ENCODE measurements at regions not wholly inside any gene's neighbourhood (a gene's known extent, or its start where the extent isn't known, plus 50 kb on each side); places are given as distances from the start of the nearest gene placed in this dataset.

DNA sequence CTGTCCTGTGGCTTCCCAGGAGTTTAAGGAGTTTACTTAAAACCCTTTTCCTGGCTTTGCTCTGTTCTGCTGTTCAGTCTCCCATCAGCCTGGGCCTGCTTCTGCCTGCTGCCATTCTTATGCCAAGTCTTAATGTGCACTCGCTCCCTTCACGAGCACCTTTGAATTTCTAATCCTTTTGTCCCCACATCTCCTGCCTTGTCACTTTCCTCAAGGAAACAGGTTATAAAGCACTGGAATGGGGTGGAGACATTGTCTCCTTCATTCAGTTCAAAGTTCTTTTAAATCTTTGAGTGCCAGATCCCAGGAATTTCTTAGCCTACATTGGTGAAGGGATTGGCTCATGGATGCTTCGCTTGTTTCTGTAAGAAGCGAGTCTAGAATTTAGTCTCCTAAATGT is 87.2 kb upstream of the LIFR start:
- H3K4me3 ChIP-seq (ENCODE audit: extremely low read depth in 1 of 4, insufficient read depth in 2 of 4, low read depth in 3 of 4, low read length in 4 of 4): no peak overlapping the region
- H3K23ac ChIP-seq (ENCODE audit: insufficient read length): no peak overlapping the region
- ChIA-PET CTCF (ENCODE audit: partially characterized antibody) (no interaction called here), POLR2A (ENCODE audit: partially characterized antibody) (no interaction called here)
- no peak for FAIRE-seq
- H3K79me2 ChIP-seq (ENCODE audit: control insufficient read depth in 1 of 2, insufficient read depth in 2 of 2, low read length in 2 of 2): no peaks in the 10 kb centered on the region
- H2BK5ac ChIP-seq (ENCODE audit: low read depth, low read length): no peak overlapping the region
- H3K27ac ChIP-seq (ENCODE audit: low read depth, low read length): no peak overlapping the region
- no peak overlapping the region for H3K4ac ChIP-seq (replicated peaks; ENCODE audit: insufficient read length, low read depth, low read length)
- H3K18ac ChIP-seq (ENCODE audit: extremely low read depth, low read length): no peak overlapping the region
- no peak overlapping the region for H3K14ac ChIP-seq (ENCODE audit: insufficient read length)
- no peak for DNase-seq (ENCODE audit: low read depth in 1 of 2, low spot score in 2 of 2)
- no peak overlapping the region for H2BK12ac ChIP-seq (ENCODE audit: low read depth, low read length)
- no peak overlapping the region for H3K9ac ChIP-seq (replicated peaks in 1 of 4; ENCODE audit: extremely low read depth in 1 of 4, low read depth in 3 of 4, low read length in 3 of 4)
- H3K4me2 ChIP-seq (ENCODE audit: insufficient read depth in 1 of 2, low read depth in 2 of 2, low read length in 2 of 2): no peak overlapping the region
- H3K9me3 ChIP-seq (ENCODE audit: insufficient read depth in 2 of 2, low read depth in 1 of 2, low read length in 1 of 2): no peaks in the 10 kb centered on the region
- H3K79me1 ChIP-seq (ENCODE audit: low read depth, low read length): no peaks in the 10 kb centered on the region
- no peaks in the 10 kb centered on the region for H4K20me1 ChIP-seq (replicated peaks in 1 of 2; ENCODE audit: control insufficient read depth in 1 of 2, insufficient read depth in 2 of 2, low read length in 2 of 2)
- H2AK5ac ChIP-seq (ENCODE audit: low read depth, low read length): no peak overlapping the region
- no peak overlapping the region for H4K8ac ChIP-seq (ENCODE audit: extremely low read depth, insufficient read depth, low read length)
- WGBS, 2 experiments (ENCODE audit: extremely low coverage in 1 of 2, insufficient coverage in 1 of 2, insufficient read length in 1 of 2, insufficient replicate concordance in 2 of 2, low coverage in 1 of 2, low lambda C conversion rate in 2 of 2, missing lambda C conversion rate in 1 of 2): 87% methylated on average over 4 of the region's 4 CpGs; no CpG with 5 or more reads in 1 of the 2 experiments
- H3K36me3 ChIP-seq (ENCODE audit: control insufficient read depth in 2 of 4, insufficient read depth in 4 of 4, low read length in 3 of 4): no peaks in the 10 kb centered on the region
- H2BK20ac ChIP-seq (ENCODE audit: low read length): no peak overlapping the region
- no peak overlapping the region for H3K56ac ChIP-seq (replicated peaks; ENCODE audit: insufficient read length, low read depth, low read length)
- no peaks in the 10 kb centered on the region for H3K4me1 ChIP-seq (replicated peaks in 1 of 4; ENCODE audit: control insufficient read depth in 3 of 4, insufficient read depth in 4 of 4, low read length in 3 of 4)
- H4K91ac ChIP-seq (replicated peaks; ENCODE audit: insufficient read length, low read length): no peak overlapping the region
- no peak overlapping the region for H4K5ac ChIP-seq (ENCODE audit: insufficient read length, low read depth, low read length)
- H2BK15ac ChIP-seq (ENCODE audit: low read length): no peak overlapping the region
- no peak overlapping the region for H2AFZ ChIP-seq (ENCODE audit: low read length)
- H2BK120ac ChIP-seq (replicated peaks; ENCODE audit: low read depth, low read length): no peak overlapping the region
- no peaks in the 10 kb centered on the region for H3K27me3 ChIP-seq (replicated peaks in 1 of 4; ENCODE audit: control insufficient read depth in 3 of 4, extremely low read depth in 1 of 4, insufficient read depth in 3 of 4, low read length in 3 of 4)
- H3K23me2 ChIP-seq (ENCODE audit: low read depth, low read length): no peaks in the 10 kb centered on the region
- TF ChIP-seq MAX (IDR thresholded peaks at IDR 0.05) (no peak), FOSL1 (IDR thresholded peaks at IDR 0.05; ENCODE audit: insufficient read depth, low read depth, low read length) (no peak), TEAD4 (IDR thresholded peaks at IDR 0.05; ENCODE audit: low read depth, low read length) (no peak), RBBP5 (IDR thresholded peaks at IDR 0.05; ENCODE audit: borderline replicate concordance, low read depth, low read length) (no peak), NRF1 (IDR thresholded peaks at IDR 0.05; ENCODE audit: low read depth, low read length) (no peak), SIX5 (IDR thresholded peaks at IDR 0.05; ENCODE audit: low read depth, low read length) (no peak), KDM1A (IDR thresholded peaks at IDR 0.05; ENCODE audit: borderline replicate concordance, low read length) (no peak), CBX8 (IDR thresholded peaks at IDR 0.05; ENCODE audit: borderline replicate concordance, low read depth, low read length) (no peak), CTCF (IDR thresholded peaks at IDR 0.05; ENCODE audit: control extremely low read depth in 1 of 3, insufficient read depth in 1 of 3, low read depth in 1 of 3, low read length in 3 of 3) (no peak), KDM5A (IDR thresholded peaks at IDR 0.05; ENCODE audit: low read length) (no peak), SAP30 (IDR thresholded peaks at IDR 0.05; ENCODE audit: insufficient read depth, insufficient replicate concordance, low read length) (no peak), SUZ12 (IDR thresholded peaks at IDR 0.05; ENCODE audit: low read length) (no peak), BCL11A (IDR thresholded peaks at IDR 0.05; ENCODE audit: low read depth in 2 of 2, low read length in 2 of 2) (no peak)

All from H1 (cell line).